ACHN (cell line): ENCODE measurements at regions not wholly inside any gene's neighbourhood (a gene's known extent, or its start where the extent isn't known, plus 50 kb on each side); places are given as distances from the start of the nearest gene placed in this dataset.
"Not testable (repeated sequence)": the region's sequence is repeated elsewhere in the genome, so short reads cannot be mapped to it uniquely, and the experiment has no call there.

Experiments used
- DNase-seq: peaks from one replicate; pipeline ENCODE4 v3.0.0-alpha.2; 2015
- in situ Hi-C: cut with HindIII; loops from 2 replicates; pipeline ENCODE4 v1.10.0; 2017; ENCODE audit warnings: low sequenced_read_pairs, low pct_ligation_motif_present, low pct_unique_long_range_greater_than_20kb

GRCh38 chr15:62649793-62650420, 392.6 kb upstream of the TPM1 start:
- DNase-seq, result peak; percentile 60
- in situ Hi-C loops, result no loop called here

- in situ Hi-C loops, result no loop called here
- DNase-seq, result no peak
Measured at GRCh38 chr15:62653122-62653521, 389.4 kb upstream of the TPM1 start.

GRCh38 chr15:62656071-62656470, 386.5 kb upstream of the TPM1 start:
- no peak for DNase-seq
- in situ Hi-C loops, result no loop called here

- in situ Hi-C loops, DNase-seq: not testable (repeated sequence)
Measured at GRCh38 chr15:62657501-62657900, 385.0 kb upstream of the TPM1 start.

GRCh38 chr15:62658498-62658897, 384.0 kb upstream of the TPM1 start:
- in situ Hi-C loops, result no loop called here
- DNase-seq, result no peak

- in situ Hi-C loops, result no loop called here
Measured at GRCh38 chr15:62663547-62663946, 379.0 kb upstream of the TPM1 start.

GRCh38 chr15:62665449-62665848, 377.1 kb upstream of the TPM1 start:
- DNase-seq, result no peak
- in situ Hi-C loops, result no loop called here

More at GRCh38 chr15:62663547-62663946, 379.0 kb upstream of the TPM1 start:
- DNase-seq, result no peak

- DNase-seq, result no peak
- in situ Hi-C loops, result no loop called here
Measured at GRCh38 chr15:62666046-62666445, 376.5 kb upstream of the TPM1 start.

GRCh38 chr15:62672268-62672667, 370.3 kb upstream of the TPM1 start:
- DNase-seq, result no peak
- in situ Hi-C loops, result no loop called here

GRCh38 chr15:62676891-62677290, 365.7 kb upstream of the TPM1 start:
- in situ Hi-C loops, result no loop called here
- no peak for DNase-seq

- in situ Hi-C loops, result no loop called here
- DNase-seq, result no peak
Measured at GRCh38 chr15:62681939-62682896, 360.3 kb upstream of the TPM1 start.

GRCh38 chr15:62683192-62683591, 359.4 kb upstream of the TPM1 start:
- DNase-seq, in situ Hi-C loops: not testable (repeated sequence)

- in situ Hi-C loops, result no loop called here
- no peak for DNase-seq
Measured at GRCh38 chr15:62684123-62684808, 358.3 kb upstream of the TPM1 start.

GRCh38 chr15:62691008-62691407, 351.5 kb upstream of the TPM1 start:
- DNase-seq, result no peak
- in situ Hi-C loops, result no loop called here

GRCh38 chr15:62697636-62698035, 344.9 kb upstream of the TPM1 start:
- in situ Hi-C loops, result no loop called here
- DNase-seq, result no peak

GRCh38 chr15:62698646-62699045, 343.9 kb upstream of the TPM1 start:
- in situ Hi-C loops, result no loop called here

GRCh38 chr15:62706317-62706716, 336.2 kb upstream of the TPM1 start:
- in situ Hi-C loops, result no loop called here

More at GRCh38 chr15:62698646-62699045, 343.9 kb upstream of the TPM1 start:
- DNase-seq, result no peak

GRCh38 chr15:62708470-62708869, 334.1 kb upstream of the TPM1 start:
- in situ Hi-C loops, result no loop called here
- no peak for DNase-seq

More at GRCh38 chr15:62706317-62706716, 336.2 kb upstream of the TPM1 start:
- peak; percentile 4 for DNase-seq

GRCh38 chr15:62709261-62709660, 333.3 kb upstream of the TPM1 start:
- in situ Hi-C loops, result no loop called here

More at GRCh38 chr15:62709261-62709660, 333.3 kb upstream of the TPM1 start:
- DNase-seq, result no peak
